Osteocyte (in vitro differentiated cells): ENCODE measurements at regions not wholly inside any gene's neighbourhood (a gene's known extent, or its start where the extent isn't known, plus 50 kb on each side); places are given as distances from the start of the nearest gene placed in this dataset.
"Not testable (repeated sequence)": the region's sequence is repeated elsewhere in the genome, so short reads cannot be mapped to it uniquely, and the experiment has no call there.

Experiments used
- DNase-seq: peaks from one replicate; pipeline ENCODE4 v3.0.0; 2021; ENCODE audit warnings: mixed read lengths; ENCODE audit not compliant: unreplicated experiment; ENCODE audit errors: extremely low spot score
- H3K27ac Mint-ChIP-seq: one replicate; pipeline ENCODE4 v1.8.0; 2021; ENCODE audit warnings: mild to moderate bottlenecking, mixed read lengths; ENCODE audit not compliant: unreplicated experiment
- H3K27me3 Mint-ChIP-seq: one replicate; pipeline ENCODE4 v1.8.0; 2021; ENCODE audit warnings: mixed read lengths; ENCODE audit not compliant: unreplicated experiment
- H3K36me3 Mint-ChIP-seq: one replicate; pipeline ENCODE4 v1.8.0; 2021; ENCODE audit warnings: mixed read lengths; ENCODE audit not compliant: unreplicated experiment
- H3K4me1 Mint-ChIP-seq: one replicate; pipeline ENCODE4 v1.8.0; 2021; ENCODE audit warnings: mixed read lengths; ENCODE audit not compliant: unreplicated experiment
- H3K4me3 Mint-ChIP-seq: one replicate; pipeline ENCODE4 v1.8.0; 2021; ENCODE audit warnings: mild to moderate bottlenecking, moderate library complexity, mixed read lengths; ENCODE audit not compliant: unreplicated experiment
- H3K9me3 Mint-ChIP-seq: one replicate; pipeline ENCODE4 v1.8.0; 2021; ENCODE audit warnings: mixed read lengths; ENCODE audit not compliant: unreplicated experiment
- CTCF ChIP-seq: fragments of 200-600 bp; sonication (generic); IDR thresholded peaks from 2 replicates; pipeline ENCODE4 v1.5.0; 2021; ENCODE audit warnings: antibody characterized with exemption, mild to moderate bottlenecking, moderate library complexity

GRCh38 chr14:89509891-89510290 is 92.9 kb upstream of the FOXN3 start:
- no peak for TF ChIP-seq CTCF
- no peaks in the 10 kb centered on the region for H3K27me3 Mint-ChIP-seq
- H3K4me1 Mint-ChIP-seq, result peaks cover 38% of the 10 kb centered on the region
- H3K27ac Mint-ChIP-seq, result peak overlapping the region; percentile 27
- H3K4me3 Mint-ChIP-seq, result no peak overlapping the region
- peaks cover 5% of the 10 kb centered on the region for H3K36me3 Mint-ChIP-seq
- peak; percentile 57 for DNase-seq
- H3K9me3 Mint-ChIP-seq, result peaks cover 4% of the 10 kb centered on the region

- Mint-ChIP-seq H3K27me3 (no peaks in the 10 kb centered on the region), H3K36me3 (peaks cover 5% of the 10 kb centered on the region), H3K27ac (no peak overlapping the region), H3K9me3 (peaks cover 4% of the 10 kb centered on the region), H3K4me3 (no peak overlapping the region), H3K4me1 (peaks cover 48% of the 10 kb centered on the region)
- DNase-seq, result peak; percentile 40
- TF ChIP-seq CTCF, result no peak
Measured at GRCh38 chr14:89508863-89509262, 91.8 kb upstream of the FOXN3 start.

- peaks cover 7% of the 10 kb centered on the region for H3K36me3 Mint-ChIP-seq
- no peaks in the 10 kb centered on the region for H3K27me3 Mint-ChIP-seq
- TF ChIP-seq CTCF, result no peak
- H3K9me3 Mint-ChIP-seq, result peaks cover 4% of the 10 kb centered on the region
- peaks cover 54% of the 10 kb centered on the region for H3K4me1 Mint-ChIP-seq
- peak overlapping the region; percentile 42 for H3K27ac Mint-ChIP-seq
- H3K4me3 Mint-ChIP-seq, result no peak overlapping the region
- peak; percentile 56 for DNase-seq
Measured at GRCh38 chr14:89507926-89508460, 91.0 kb upstream of the FOXN3 start.

GRCh38 chr14:89507521-89507920 is 90.5 kb upstream of the FOXN3 start:
- peaks cover 4% of the 10 kb centered on the region for H3K9me3 Mint-ChIP-seq
- peaks cover 7% of the 10 kb centered on the region for H3K36me3 Mint-ChIP-seq
- no peak overlapping the region for H3K4me3 Mint-ChIP-seq
- H3K27ac Mint-ChIP-seq, result peak overlapping the region; percentile 42
- peaks cover 56% of the 10 kb centered on the region for H3K4me1 Mint-ChIP-seq
- TF ChIP-seq CTCF, result no peak
- H3K27me3 Mint-ChIP-seq, result no peaks in the 10 kb centered on the region
- no peak for DNase-seq

- H3K36me3 Mint-ChIP-seq, DNase-seq, H3K27me3 Mint-ChIP-seq, H3K4me3 Mint-ChIP-seq, H3K9me3 Mint-ChIP-seq: not testable (repeated sequence)
- peak overlapping the region; percentile 42 for H3K27ac Mint-ChIP-seq
- H3K4me1 Mint-ChIP-seq, result peaks cover 57% of the 10 kb centered on the region
Measured at GRCh38 chr14:89506891-89507452, 89.9 kb upstream of the FOXN3 start.
